GM21447 (cell line): ENCODE measurements at regions not wholly inside any gene's neighbourhood (a gene's known extent, or its start where the extent isn't known, plus 50 kb on each side); places are given as distances from the start of the nearest gene placed in this dataset.

Source experiments
- ATAC-seq: cut with Tn5 transposase; IDR thresholded peaks from one replicate; pipeline ENCODE4 v1.9.1; 2021; ENCODE audit not compliant: unreplicated experiment

GRCh38 chr17:69761767-69762321, 313.2 kb upstream of the KCNJ16 start:
- no peak for ATAC-seq

GRCh38 chr17:69762359-69762758, 312.7 kb upstream of the KCNJ16 start:
- no peak for ATAC-seq

GRCh38 chr17:69762766-69763165, 312.3 kb upstream of the KCNJ16 start:
- no peak for ATAC-seq

GRCh38 chr17:69763503-69763902, 311.5 kb upstream of the KCNJ16 start:
- no peak for ATAC-seq

GRCh38 chr17:69764146-69764545, 310.9 kb upstream of the KCNJ16 start:
- no peak for ATAC-seq

- ATAC-seq, result no peak
Observed at GRCh38 chr17:69769050-69769449, 306.0 kb upstream of the KCNJ16 start.

- no peak for ATAC-seq
Observed at GRCh38 chr17:69773081-69773480, 301.9 kb upstream of the KCNJ16 start.

- ATAC-seq, result no peak
Observed at GRCh38 chr17:69779378-69780214, 295.4 kb upstream of the KCNJ16 start.

GRCh38 chr17:69783865-69784264, 291.2 kb upstream of the KCNJ16 start:
- ATAC-seq, result no peak

GRCh38 chr17:69788957-69789356, 286.1 kb upstream of the KCNJ16 start:
- no peak for ATAC-seq

- no peak for ATAC-seq
Observed at GRCh38 chr17:69796078-69796477, 278.9 kb upstream of the KCNJ16 start.

- no peak for ATAC-seq
Observed at GRCh38 chr17:69800870-69801269, 274.2 kb upstream of the KCNJ16 start.

- ATAC-seq, result no peak
Observed at GRCh38 chr17:69801368-69801767, 273.7 kb upstream of the KCNJ16 start.

- no peak for ATAC-seq
Observed at GRCh38 chr17:69802045-69802740, 272.8 kb upstream of the KCNJ16 start.

GRCh38 chr17:69809331-69809730, 265.7 kb upstream of the KCNJ16 start:
- no peak for ATAC-seq

GRCh38 chr17:69810326-69810965, 264.6 kb upstream of the KCNJ16 start:
- no peak for ATAC-seq

GRCh38 chr17:69812240-69812837, 262.7 kb upstream of the KCNJ16 start:
- ATAC-seq, result no peak

- no peak for ATAC-seq
Observed at GRCh38 chr17:69814031-69814430, 261.0 kb upstream of the KCNJ16 start.

- no peak for ATAC-seq
Observed at GRCh38 chr17:69815406-69815805, 259.6 kb upstream of the KCNJ16 start.

GRCh38 chr17:69818467-69818866, 256.6 kb upstream of the KCNJ16 start:
- ATAC-seq, result no peak
